GM18517 (cell line): ENCODE measurements at regions not wholly inside any gene's neighbourhood (a gene's known extent, or its start where the extent isn't known, plus 50 kb on each side); places are given as distances from the start of the nearest gene placed in this dataset.
"Not testable (repeated sequence)": the region's sequence is repeated elsewhere in the genome, so short reads cannot be mapped to it uniquely, and the experiment has no call there.

Source experiments
- ATAC-seq: cut with Tn5 transposase; IDR thresholded peaks from one replicate; pipeline ENCODE4 v1.9.1; 2021; ENCODE audit warnings: mild to moderate bottlenecking, moderate library complexity; ENCODE audit not compliant: unreplicated experiment

DNA sequence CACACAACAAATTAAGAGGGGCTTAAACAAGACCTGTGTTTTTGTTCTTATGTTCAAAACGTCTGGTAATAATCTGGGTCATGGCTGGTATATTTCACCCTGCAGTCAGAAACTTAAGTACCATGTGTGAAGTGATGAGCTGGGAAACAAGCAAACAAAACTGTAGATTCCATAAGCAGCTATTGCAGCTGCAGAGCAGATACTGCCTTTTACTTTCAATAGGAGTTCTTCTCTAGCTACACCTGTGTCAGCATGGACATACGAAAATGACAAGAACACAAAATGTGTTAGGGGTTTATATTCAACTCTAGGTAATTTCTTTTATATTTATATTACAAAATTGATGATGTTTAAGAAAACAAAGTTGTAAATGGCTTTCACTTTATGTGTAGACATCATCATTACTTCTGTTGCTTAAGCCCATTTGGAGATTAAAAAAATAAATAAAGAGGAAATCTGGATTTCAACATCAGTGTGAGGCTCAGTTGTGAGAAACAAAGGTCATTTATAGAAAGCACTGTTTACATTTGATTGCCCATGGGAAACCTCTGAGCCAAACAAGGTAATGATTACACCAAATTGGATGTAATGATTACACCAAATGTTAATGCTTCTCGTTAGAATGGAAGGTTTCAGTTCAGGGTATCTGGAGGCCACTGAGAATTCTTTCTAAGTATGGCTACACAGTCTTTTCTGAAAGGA, 451.0 kb upstream of the SLC10A2 start:
- peak; percentile 89 for ATAC-seq

DNA sequence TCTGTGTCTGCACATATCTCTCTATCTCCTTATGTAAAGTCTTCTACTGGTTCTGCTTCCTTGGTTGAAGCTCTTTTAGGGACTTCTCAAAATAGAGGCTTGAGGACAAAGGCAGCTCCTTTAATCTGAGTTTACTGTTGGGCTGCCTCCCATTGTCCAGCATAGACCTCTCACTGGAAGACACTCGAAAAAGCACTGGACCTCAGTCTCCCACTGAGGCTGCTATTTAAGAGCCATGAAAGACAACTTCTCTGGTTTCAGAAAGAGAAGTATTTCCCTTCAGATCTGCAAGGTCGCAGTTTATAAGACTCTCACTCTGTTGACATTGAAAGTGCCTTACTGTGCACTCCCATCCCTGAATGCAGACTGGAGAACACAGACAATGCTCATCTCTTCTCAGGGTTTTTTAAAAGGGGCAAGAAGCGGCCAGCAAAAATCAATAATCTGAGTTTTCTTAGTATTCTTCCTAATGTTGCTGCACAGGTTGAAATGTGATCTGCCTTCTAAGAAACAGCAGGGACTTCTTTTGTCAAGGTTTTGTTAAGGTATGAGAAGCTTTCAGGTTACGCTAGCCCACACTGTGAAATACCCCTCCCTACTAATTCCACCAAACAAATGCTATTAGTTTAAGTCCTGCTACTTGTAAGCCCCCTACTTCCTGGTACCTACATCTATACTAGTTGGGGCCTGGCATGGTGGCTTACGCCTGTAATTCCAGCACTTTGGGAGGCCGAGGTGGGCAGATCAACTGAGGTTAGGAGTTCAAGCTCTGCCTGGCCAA, 450.0 kb upstream of the SLC10A2 start:
- ATAC-seq: no peak

DNA sequence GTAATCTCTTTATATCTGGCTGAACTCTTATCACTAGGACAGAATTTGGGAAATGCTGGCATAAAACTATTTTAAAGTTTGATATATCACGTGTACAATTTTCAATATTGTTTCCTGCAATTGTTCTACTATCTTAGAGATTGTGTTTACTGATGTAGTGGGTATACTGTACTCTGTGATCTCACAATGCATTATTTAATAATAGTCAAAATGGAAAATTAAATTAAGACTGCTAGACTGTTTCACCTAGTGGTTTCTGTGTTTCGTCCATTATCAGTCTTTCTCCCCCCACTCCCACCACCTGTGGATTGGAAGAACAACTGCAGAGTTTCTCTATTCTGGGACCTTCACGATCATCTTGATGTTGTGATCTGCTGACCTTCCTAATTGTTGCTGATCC, 449.2 kb upstream of the SLC10A2 start:
- no peak for ATAC-seq

DNA sequence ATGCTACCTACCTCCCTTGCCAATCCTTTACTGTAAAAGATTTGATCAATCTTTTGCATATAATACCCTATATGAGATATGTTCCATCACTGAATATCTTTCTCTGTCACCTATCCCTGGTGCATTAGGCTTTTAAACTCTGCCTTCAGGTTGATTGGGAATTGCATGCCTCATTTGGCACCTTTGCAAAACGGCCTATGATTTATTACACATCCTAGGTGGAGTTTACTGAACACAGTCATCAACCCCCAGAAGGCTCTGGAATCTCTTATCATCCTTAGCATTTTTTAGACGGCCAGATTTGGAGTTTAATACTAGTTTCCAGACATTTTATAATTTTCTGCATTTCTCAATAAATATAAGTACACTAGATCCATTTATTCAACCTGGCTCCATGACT, 448.4 kb upstream of the SLC10A2 start:
- ATAC-seq: no peak

DNA sequence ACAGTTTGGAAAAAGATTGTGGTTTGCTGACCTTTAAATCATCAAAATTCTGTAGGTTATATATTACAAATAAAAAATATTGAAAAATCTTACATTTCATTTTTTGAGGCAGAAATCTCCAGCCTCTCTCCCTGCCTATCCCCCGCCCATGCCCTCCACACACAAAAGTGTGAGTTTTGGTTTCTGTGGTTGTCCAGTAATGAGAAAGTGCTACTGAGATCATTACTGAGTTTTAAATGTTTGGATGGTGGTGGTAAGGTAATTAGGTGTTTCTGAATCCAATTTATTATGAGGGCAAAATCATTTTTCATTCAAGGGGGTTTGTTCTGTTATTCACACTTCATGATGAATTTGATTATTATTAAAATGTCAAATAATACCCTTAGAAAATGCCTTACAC, 448.0 kb upstream of the SLC10A2 start:
- ATAC-seq: no peak

DNA sequence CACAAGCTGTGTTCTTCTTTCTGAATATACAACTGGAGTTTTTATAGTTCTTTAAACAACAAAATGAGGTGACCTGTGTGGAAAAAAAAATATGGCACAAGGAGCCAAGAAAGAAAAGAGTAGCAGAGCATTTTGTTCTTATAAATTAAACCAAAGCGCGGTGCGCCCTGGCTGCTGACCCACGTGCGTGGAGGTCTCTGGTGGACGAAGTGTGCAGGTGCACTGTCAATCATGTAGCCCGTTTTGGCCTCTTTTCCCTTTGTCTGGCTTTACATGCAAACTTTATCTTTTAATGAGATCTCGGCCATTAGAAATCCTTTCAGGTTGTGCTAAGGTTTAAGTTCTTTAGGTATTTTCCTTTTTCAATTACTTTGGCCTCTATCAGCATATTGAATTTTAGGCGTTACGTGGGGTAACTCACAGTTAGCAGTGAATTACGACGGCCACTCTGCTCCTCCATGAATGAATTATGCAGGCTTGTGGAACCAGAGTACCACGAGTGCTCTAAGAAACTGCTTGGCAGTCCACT, 443.9 kb upstream of the SLC10A2 start:
- no peak for ATAC-seq

DNA sequence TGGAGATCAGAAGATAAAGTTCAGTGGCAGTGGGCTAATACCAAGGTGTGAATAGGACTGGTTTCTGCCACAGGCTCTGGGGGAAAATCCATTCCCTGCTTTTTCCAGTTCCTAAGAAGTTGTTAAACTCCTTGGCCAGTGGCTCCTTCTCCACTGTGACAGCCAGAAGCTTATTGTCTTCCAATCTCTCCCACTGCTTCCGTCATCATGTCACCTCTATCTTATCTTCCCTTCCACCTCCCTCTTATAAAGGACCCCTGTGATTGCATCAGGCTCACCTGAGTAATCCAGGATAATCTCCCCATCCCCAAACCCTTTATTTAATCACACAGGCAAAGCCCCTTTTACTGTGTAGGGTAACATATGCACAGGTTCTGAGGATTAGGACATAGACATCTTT, 431.2 kb upstream of the SLC10A2 start:
- ATAC-seq: no peak

DNA sequence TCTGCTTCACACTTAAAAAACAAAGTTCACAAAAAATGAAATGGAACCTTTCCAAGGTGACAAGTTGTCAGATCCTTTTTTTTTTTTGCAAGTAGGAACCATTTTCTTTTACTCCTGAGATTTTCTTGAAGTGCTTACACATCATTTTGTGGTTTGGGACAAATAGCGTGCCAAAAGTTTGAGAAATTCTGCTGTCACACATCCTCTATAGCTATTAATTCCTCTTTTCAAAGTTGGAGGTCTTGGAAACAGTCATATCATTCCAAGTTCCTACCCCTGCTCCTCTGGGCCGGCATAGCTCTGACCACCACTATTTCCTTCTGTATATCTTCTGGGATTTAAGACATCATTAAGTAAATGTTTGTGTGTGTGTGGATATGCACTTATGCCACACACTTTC, 421.6 kb upstream of the SLC10A2 start:
- ATAC-seq: no peak

DNA sequence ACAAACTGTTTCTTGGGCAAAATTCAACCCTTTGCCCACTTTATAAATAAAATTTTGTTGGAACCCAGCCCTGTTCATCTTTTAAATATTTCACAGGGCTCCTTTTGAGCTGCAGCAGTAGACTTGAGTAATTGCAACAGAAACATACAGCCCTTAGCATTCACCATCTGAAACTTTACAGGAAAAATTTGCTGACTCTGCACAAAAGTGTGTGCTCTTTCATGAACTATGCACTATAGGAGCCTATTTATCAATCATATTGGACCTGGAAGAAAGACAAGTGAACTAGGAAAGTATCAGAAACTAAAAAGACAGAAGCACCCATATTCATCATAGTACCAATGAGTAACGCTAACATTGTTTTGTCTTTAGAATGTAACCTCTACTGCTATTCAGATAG, 406.9 kb upstream of the SLC10A2 start:
- ATAC-seq: no peak

DNA sequence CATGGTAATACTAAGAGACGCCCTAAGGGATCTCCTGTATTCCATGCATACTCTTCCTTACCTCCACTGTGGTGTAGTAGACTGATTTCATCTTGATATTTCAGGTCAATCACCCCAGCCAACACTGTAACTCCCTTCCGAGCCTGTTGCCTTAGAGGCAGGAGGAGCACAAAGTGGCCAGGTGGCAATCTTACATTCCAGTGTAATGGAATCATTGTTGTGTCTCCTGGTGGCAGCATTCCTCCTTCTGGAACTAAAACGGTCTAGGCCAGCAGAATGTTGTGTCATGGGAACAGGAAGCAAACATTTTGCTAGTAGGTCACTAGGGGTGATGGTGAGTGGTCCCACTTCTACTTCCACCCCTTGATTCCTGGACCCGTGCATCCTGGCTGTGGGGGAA, 405.7 kb upstream of the SLC10A2 start:
- ATAC-seq: no peak

DNA sequence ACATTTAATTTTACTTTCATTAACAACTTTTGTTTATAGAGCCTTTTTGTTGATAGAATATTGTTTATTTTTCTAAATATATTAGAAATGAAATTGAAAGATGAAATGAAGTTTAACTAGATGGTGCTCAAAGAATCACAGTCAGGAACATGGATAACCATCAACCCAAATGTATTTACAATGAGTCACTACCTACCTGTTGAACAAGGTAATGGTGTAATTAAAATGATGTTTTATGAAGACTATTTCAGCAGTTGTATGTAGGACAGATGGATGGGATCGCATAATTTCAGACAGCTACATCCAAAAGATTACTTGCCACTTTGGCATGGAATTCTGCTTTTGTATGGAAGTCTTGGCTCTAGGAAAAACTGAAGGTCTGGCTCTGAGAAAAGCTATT, 403.6 kb upstream of the SLC10A2 start:
- no peak for ATAC-seq

DNA sequence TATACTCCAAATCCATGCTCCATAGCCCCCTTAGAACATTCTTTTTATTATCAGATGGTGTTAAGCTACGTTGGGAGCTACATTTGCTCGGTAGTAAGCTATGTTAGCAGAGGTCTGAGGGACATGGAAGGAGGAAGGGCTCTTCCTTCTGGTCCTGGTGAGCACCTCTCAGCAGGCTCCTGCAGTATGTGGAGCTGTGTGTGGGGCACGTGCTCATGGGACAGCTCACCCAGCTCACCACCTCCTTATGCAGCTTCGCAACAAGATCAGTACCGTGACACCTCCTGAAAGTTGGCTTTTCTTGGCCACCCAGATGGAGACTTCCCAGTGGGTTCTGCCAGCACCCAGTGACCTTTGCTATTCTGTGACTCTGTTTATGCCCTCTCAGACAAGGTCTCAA, 400.5 kb upstream of the SLC10A2 start:
- ATAC-seq: no peak

DNA sequence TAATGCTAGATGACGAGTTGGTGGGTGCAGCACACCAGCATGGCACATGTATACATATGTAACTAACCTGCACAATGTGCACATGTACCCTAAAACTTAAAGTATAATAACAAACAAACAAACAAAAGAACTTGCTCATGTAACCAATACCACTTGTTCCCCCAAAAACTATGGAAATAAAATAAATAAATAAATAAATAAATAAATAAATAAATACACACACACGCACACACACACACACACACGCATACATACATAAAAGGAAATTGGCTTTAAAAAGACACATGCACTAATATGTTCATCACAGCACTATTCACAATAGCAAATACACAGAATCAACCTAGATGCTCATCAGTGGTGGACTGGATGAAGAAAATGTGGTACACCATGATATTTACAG, 394.0 kb upstream of the SLC10A2 start:
- not testable (repeated sequence) for ATAC-seq

DNA sequence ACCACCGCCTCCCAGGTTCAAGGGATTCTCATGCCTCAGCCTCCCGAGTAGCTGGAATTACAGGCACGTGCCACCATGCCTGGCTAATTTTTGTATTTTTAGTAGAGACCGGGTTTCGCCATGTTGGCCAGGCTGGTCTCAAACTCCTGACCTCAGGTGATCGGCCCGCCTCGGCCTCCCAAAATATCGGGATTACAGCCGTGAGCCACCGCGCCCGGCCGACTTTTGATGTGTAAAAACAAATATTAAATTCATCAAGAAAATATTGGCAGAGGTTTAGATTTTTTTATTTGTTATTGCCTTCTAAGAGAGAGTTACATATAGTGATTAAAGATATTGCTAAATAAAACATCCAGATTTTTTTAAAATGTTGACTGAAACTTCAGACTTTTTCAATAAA, 390.8 kb upstream of the SLC10A2 start:
- ATAC-seq: not testable (repeated sequence)

DNA sequence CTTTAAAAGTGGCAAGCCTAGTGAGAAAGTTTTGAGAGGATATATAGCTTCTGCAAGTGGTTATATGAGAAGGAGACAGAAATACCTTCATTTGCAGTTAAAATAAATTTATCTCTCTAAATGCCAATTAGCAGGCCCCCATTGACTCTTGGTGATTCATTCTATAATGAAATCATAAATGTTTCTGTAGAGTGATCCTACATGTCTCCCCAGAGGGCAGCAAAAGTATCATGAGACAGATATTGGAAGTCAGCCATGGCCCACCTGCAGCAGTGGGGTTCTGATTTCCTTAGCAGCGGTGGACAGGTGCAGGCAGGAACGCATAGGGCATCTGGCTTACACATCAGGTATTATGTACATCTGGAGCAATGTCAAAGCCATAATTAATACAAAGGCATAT, 385.4 kb upstream of the SLC10A2 start:
- no peak for ATAC-seq

DNA sequence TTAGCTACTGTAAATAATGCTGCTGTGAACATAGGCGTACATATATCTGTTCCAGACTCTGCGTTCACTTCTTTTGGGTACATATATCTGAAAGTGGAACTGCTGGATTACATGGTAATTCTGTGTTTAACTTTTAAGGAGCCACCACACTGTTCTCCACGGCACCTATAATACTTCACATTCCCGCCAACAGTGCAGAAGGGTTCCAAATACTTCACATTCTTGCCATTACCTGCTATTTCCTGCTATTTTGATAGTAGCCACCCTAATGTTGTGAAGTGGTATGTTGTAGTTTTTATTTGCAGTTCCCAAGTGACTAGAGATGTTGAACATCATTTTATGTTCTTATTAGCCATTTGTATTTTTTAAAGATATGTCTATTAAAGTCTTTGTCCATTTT, 377.4 kb upstream of the SLC10A2 start:
- no peak for ATAC-seq

DNA sequence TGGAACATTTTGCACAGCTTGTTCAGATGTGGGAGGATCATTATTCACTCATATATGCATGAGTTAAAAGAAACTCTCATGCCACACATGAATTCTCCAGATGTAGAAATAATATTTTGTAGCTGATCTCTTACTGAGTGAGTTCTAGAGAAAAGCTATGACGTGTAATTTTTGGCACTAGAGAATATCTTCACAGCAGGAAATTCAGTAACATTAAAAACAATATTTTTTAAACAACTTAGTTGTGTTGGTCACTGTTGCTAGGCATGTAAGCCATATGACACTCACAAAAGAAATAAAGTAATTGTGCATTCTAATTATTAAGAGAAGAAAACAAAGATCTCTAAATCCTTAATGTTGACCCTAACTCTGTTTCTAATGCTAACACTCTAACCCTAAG, 371.4 kb upstream of the SLC10A2 start:
- no peak for ATAC-seq

DNA sequence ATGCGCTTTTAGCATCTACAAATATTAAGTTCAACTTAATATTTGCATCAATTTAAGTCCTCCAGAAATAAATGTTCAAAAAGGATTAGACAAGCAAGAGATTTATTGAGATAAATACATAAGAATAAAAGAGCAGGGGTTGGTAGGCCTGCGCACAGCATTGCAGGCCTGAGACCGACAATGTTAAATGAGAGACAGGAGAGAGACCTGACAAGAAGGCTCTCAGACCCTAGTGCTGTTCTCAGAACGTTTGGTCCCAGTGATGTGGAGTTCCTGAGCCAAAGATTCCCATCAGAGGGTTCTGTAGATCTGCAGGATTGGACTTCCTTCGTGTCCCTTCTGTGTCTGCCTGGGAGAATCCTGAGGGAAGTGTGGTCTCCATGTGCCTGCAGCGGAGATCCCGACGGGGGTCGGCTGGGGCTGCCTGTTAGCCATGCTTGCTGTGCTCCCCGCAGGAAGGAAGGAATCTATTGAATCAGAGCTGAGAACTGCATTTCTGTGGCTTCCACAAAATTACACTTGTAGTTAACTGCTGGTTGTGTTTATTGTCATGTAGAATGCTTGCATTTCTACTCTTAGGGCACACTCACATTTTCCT, 369.9 kb upstream of the SLC10A2 start:
- no peak for ATAC-seq

DNA sequence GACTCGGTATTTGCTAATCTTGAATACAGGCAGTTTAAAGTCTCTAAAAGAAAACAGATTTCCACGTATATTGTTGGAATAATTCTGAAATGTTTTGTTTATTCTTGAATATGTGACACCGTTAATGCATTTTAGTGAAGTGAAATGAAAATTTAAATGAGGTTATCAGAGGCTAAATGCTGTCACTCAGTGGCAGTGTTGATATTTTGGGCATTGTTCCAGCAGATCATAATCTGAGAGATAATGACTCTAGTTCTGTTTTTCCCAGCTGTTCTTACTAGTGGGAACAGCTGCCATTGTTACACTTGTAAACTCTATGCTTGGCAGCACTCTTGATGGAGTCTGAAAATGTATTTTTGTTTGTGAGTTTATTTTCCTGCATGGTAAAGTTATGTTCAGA, 365.6 kb upstream of the SLC10A2 start:
- ATAC-seq: no peak

DNA sequence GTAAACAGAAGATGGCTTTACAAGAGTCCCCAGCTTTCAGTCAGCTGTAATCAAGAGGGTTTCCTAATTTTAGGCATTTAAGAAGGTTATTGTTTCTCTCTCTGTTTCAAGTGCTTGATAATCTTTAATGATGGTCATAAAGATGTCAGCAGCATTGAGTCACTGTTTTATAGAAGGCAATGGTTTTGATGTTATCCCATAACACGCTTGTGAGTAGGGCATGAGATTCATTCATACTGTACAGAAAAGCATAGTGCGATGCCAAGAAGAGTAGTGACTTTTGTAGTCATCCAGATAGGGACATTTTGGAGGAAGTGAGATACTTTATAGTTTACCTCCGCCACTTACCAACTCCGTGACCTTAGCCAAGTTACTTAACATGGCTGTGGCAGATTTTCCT, 364.2 kb upstream of the SLC10A2 start:
- no peak for ATAC-seq

DNA sequence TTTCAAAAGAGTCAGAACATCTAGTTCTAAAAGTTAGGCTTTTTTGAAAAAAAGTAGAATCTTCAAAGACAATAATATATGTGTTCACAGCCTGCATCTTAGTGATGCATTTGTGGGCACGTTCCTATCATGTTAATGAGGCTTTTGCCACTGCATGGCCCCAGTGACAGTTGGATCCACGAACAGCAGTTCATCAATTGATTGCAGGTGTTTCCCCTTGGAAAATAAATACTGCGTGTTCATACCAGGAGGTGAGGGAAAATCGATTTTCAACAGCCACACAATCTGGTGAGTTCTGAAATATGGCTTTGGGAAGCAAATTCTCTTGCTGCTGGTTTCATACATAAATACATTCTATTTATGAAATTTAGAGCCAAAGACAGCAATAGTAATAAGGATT, 343.8 kb upstream of the SLC10A2 start:
- no peak for ATAC-seq

DNA sequence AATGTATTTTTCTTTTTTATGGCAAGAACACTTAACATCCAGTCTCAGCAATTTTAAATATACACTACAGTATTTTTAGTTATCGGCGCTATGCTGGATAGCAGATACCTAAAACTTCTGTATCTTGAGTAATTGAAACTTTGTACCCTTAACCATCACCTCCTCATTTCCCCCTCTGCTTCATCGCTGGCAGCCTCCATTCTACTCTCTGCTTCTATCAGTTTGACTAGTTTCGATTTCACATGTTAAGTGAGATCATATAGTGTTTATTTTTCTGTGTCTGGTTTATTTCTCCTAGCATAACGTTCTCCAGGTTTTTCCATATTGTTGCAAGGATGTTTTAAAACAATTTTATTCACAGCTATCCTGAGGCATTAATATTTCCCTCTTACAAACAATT, 340.8 kb upstream of the SLC10A2 start:
- ATAC-seq: no peak
